Hindlimb muscle (tissue), 1 donor: ENCODE measurements at regions not wholly inside any gene's neighbourhood (a gene's known extent, or its start where the extent isn't known, plus 50 kb on each side); places are given as distances from the start of the nearest gene placed in this dataset.
"Not testable (repeated sequence)": the region's sequence is repeated elsewhere in the genome, so short reads cannot be mapped to it uniquely, and the experiment has no call there.

Experiments used
- DNase-seq: peaks from one replicate; pipeline ENCODE4 v3.0.0-alpha.2; 2013

DNA sequence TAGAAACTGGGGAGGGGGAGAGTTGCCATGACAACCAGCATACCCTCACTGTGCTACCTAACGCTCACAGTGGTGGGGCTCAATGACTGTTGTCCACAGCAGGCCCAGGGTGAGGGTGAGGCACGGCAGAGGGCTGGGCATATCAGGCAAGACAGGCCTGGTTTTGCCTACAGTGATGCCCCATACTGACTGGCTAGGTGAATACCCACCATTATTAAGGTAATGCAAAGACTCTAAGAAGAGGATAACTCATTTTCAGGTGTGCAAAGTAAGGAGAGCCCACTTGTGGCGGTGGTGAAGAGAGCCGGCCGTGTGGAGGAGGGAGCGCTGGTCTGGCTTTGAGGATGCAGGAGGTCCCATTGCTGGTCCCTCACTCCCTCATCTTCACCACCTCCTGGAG, 422.3 kb downstream of the FUT8 start:
- no peak for DNase-seq

DNA sequence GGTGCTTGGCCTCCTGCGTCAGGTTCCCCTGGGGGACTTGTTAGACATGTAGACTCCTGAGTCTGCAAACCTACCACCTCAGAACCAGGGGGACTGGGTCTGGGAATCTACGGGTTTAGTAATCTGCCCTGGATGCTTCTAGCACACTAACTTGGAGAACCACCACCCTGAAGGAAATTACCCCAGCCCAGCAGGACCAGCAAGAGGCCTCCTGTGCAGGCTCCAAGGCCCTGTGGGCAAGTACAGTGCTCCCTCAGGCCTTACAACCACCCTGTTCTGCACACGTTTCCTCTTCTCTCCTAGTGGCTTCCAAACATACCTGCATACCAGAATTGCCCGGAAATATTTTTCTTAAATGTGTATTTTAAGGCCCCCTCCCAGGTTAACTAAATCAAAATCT, 423.0 kb downstream of the FUT8 start:
- DNase-seq: no peak

DNA sequence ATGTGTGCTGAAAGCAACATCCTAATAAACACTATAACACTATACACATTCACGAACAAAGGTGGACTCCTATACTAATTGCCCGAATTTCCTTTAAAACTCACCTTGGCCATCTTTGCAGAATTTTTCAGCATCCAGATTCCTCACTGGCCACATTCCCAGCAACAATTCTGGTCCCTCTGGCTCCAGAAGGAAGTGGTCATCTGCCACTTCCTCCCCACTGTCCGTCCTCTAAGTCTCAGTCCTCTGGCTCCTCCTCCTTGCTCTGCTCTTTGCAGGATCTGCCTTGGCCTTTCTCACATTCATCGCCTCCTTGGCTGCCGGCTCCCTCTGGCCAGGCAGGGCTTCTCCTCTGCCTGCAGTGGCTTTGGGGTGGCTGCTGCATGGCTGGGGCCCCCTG, 426.0 kb downstream of the FUT8 start:
- no peak for DNase-seq

GRCh38 chr14:65840118-65840751, 427.7 kb downstream of the FUT8 start:
- no peak for DNase-seq

GRCh38 chr14:65840786-65841185, 428.3 kb downstream of the FUT8 start:
- no peak for DNase-seq

DNA sequence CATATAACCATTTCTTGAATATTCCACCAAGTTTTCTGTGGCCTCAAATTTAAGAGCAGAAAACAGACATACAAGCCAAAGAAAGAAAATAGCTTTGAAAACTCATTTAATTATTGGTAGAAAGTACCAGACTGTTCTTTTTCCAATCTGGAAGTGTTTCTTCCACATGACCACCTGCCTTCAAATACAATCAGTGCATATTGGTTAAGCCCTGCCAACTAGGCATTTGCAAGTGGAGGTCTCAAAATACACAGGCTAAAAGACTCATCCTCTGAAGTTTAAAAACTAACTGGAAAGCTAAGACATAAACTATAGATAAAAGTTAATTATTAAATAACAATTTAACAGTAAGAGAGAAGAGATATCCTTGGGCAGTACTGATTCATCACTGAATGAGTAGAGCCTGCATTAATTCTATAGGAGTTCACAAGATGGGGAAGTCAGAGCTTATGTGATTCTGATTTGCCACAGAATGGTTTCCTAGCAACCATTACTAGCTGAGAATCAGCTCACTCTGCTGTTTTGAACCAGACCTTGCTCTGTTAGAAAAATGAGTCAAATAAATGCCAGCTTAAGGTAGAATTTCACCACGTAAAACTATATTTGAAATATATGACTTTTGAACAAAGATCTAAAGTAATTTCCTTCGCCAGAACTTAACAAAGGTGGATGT, 433.8 kb downstream of the FUT8 start:
- no peak for DNase-seq

GRCh38 chr14:65847075-65847847, 434.7 kb downstream of the FUT8 start:
- DNase-seq: no peak

GRCh38 chr14:65847931-65848330, 435.4 kb downstream of the FUT8 start:
- DNase-seq: not testable (repeated sequence)

DNA sequence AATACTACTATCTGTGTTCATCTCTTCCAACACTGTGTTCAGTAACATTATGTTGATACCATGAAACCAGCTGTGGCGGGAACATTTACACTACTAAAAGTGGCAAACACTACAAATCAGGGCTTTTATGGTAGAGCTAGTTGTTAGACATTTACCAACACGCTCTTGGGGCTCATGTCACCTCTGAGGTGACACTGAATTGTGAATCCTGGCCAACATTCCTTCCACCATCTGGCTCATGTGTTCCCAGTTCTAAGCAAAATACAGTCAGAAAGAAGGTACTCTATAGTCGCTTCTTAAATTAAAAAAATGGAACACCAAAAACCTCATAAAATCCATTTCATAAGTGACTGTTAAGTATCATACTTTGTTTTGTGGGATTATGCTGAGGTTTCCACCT, 436.6 kb downstream of the FUT8 start:
- DNase-seq: no peak

DNA sequence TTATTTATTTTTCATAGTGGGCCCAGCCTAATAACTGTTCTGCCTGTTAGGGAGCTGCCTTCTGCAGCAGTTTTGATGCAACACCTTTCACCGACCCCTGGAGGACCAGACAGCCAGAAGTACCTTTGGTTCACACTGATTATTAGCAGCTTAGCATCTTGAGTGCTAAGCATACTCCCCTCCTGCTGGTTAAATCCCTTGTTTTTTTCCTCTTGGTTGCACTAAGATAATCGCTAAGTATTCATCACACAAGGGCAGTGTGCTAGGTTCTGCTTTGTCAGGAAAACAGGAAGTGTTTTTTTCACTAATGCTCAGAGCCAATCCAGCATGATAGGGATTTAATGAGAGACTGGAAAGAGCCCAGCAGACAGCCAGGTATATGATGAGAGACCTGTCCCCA, 437.0 kb downstream of the FUT8 start:
- no peak for DNase-seq

DNA sequence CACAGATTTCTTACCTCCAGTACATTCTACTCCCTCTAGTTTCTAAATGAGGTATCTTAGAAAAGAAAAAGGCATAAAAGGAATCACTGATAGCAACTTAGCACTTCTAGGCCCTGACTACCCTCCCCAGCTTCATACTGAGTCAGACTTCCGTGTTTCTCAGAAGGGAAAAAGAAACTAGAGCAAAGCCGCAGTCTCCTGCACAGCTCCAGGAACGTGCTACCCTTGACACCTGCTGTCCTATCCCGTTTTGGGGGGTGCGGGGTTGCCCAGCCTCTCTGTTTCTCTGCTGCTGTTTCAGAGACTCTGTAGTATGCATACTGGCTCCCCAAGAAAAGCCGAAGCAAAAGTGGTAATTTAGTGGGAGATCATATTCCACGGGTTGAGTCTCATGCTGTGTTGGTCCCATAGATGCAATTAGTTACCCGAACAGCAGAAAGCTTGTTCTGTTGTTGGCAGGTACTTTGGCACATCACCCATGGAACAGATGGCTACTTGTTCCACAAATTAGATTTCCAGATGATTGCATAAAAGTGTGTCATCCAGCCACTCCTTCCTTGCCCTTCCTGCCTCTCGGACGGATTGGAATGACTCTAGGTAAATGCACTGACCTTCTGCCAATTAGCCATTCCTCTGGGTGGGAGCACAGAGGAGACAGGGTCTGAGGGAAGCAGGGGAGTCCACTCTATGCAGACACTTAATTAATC, 438.1 kb downstream of the FUT8 start:
- DNase-seq: peak; percentile 12

- DNase-seq: no peak
These were observed 440.2 kb downstream of the FUT8 start for GRCh38 chr14:65852689-65853088.

DNA sequence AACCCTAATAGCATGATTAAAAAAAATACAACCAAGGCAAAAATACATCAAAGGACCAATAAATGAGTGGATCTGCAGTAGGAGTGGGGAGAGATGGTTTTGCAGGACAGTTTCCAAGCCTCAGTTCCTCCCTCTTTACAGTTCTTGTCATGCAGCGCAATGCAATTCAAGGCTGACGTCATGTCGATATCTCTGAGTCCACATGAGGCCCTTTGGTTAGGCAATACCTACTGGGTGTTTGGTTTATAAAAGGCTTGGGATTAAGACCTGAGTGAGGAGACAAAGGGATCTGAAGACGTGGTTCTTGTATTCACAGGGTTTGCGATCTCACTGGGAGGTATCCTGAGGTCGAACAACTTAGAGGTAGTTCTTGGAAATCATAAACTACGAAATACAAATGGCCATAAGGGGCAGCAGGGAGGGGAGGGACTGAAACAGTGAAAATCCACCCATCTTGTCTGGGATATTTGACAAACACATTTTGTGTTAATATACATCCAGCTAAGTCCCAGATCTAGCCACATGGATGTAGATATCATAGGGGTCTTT, 441.0 kb downstream of the FUT8 start:
- no peak for DNase-seq

GRCh38 chr14:65854215-65854614, 441.7 kb downstream of the FUT8 start:
- DNase-seq: no peak

DNA sequence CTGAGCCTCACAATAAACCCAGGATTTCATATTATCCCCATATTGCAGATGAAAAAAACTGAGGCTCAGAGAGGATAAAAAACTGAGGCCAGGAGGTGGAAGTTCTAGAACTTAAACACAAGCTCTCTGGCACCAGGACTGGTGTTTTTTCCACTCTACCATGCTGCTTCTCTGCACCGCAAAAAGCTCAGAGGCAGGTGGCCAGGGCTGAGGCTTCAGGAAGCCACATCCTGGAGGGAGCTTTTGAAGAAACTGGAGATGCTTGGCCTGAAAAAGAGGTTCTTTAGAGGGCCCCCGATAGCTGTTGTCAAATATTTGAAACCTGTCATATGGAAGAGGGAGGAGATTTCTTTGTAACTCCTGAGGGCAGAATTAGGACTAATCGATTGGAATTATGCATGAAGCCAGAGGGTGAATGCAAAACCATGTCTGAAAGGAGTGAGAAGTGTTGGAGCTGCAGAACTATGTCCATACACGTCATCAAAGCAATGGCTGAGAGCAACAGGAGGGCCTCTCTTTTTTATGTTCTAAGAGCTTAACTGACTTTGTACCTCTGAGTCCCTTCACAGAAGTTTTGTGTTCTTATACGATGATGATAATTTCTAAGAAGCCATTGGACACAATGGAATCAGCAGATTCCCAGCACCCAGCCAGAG, 448.6 kb downstream of the FUT8 start:
- no peak for DNase-seq

GRCh38 chr14:65864549-65864948, 452.0 kb downstream of the FUT8 start:
- DNase-seq: no peak

DNA sequence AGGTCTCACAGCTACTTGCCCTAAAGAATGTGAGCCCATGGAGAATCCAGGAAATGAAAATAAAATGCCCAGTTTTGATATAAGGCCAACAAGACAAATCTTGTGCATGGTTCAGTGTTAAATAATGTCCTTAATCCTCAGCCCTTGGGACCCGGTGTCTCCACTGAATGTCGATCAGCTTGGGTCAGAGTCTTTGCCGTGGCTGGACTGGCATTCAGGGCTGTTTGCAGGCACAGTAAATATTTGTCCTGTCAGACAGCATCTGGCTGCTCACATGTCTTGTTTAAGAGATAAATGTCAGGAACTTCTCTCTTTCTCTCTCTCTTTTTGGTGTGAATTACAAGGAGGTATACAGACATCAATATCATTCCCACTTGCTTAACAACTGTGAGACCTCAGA, 452.5 kb downstream of the FUT8 start:
- no peak for DNase-seq

DNA sequence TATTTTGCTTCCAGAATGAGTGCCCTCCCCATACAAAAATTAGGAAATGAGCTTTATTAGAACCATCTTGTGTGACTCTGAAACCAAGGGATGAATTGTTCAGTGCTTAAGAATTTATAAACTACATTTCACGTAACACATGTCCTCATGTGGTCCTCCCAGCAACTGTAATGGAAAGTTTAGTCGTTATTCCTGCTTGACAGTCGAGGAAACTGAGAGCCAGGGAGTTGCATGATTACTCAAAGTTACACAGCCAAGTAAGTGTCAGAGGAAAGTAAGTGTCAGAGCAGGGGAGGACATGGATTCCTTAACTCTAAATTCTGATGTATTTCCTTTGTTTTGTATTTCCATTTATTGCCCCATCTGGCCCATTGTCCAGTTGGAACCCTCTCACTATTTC, 453.9 kb downstream of the FUT8 start:
- no peak for DNase-seq

DNA sequence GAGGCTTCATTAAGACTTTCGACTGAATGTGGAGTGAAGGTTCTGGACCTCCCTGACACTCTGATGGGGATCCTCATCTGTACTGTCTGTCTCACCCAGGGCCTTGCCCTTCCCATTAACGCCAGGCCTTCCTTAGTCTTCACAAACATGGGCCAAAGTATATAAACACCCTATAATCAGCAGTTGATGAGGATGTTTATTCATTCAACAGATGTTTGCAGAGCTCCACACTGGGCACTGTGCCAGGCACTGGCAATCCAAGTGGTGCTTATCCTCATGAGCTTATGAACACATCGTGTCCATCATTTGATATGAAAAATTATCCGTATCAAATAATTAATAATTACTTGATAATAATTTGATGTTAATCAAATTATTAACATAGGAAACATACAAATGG, 454.4 kb downstream of the FUT8 start:
- no peak for DNase-seq

DNA sequence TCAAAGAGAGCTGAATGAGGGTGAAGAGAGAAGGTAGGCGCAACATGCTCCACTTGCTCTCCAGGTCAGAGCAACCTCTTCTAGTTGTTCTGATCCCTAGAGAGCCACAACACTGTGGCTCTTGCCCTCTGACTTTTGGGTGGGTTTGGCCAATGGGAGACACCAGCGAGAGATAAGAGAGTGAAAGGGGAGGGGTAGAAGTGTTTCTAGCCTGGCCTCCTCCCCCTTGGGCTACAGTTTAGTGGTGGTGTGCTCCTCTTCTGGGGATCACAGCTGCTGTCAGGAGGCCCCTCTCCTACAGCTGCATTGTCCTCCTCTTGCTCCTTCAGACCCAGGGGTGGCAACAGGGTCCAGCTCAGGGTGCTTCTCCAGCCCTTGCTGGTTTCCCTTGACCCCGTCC, 454.8 kb downstream of the FUT8 start:
- no peak for DNase-seq

- DNase-seq: no peak
These were observed 460.0 kb downstream of the FUT8 start for GRCh38 chr14:65872536-65872935.

GRCh38 chr14:65877166-65877565, 464.6 kb downstream of the FUT8 start:
- no peak for DNase-seq
